Activated CD8-positive, alpha-beta T cell treated with anti-CD3 and anti-CD28 coated beads, Interleukin-2, amount 10 ng/mL, durations not matched to agents 7 days and 5 days (primary cell): ENCODE measurements at regions not wholly inside any gene's neighbourhood (a gene's known extent, or its start where the extent isn't known, plus 50 kb on each side); places are given as distances from the start of the nearest gene placed in this dataset.
"Not testable (repeated sequence)": the region's sequence is repeated elsewhere in the genome, so short reads cannot be mapped to it uniquely, and the experiment has no call there.

ENCODE experiments used
- ATAC-seq: fragments of 150-1000 bp; cut with Tn5 transposase; one replicate; pipeline ENCODE4 v1.10.0; 2021; ENCODE audit warnings: moderate library complexity
- CTCF ChIA-PET: fragments of 350-600 bp; sonication (Branson Sonifier 250); formaldehyde crosslinking; loops from one replicate; lab custom pipeline; 2021; ENCODE audit warnings: antibody characterized with exemption; lab: Charles Lee
- POLR2A ChIA-PET: fragments of 350-600 bp; sonication (Branson Sonifier 250); formaldehyde crosslinking; loops from one replicate; lab custom pipeline; 2021; ENCODE audit warnings: antibody characterized with exemption; lab: Charles Lee
- DNase-seq: peaks from one replicate; pipeline ENCODE4 v3.0.0-alpha.2; 2020
- H3K27ac Mint-ChIP-seq: one replicate; pipeline ENCODE4 v1.8.0; 2021; ENCODE audit warnings: mild to moderate bottlenecking, mixed read lengths
- H3K27me3 Mint-ChIP-seq: one replicate; pipeline ENCODE4 v1.8.0; 2021; ENCODE audit warnings: low read depth, mixed read lengths
- H3K36me3 Mint-ChIP-seq: one replicate; pipeline ENCODE4 v1.8.0; 2021; ENCODE audit warnings: low read depth, mixed read lengths
- H3K4me1 Mint-ChIP-seq: one replicate; pipeline ENCODE4 v1.8.0; 2021; ENCODE audit warnings: low read depth, mixed read lengths
- H3K4me3 Mint-ChIP-seq: one replicate; pipeline ENCODE4 v1.8.0; 2021; ENCODE audit warnings: mild to moderate bottlenecking, mixed read lengths
- H3K9me3 Mint-ChIP-seq: one replicate; pipeline ENCODE4 v1.8.0; 2022; ENCODE audit warnings: mixed read lengths; ENCODE audit not compliant: insufficient read depth

GRCh38 chrX:40243755-40244515 is 146.2 kb upstream of the BCOR start:
- Mint-ChIP-seq H3K27me3 (peaks cover 6% of the 10 kb centered on the region), H3K36me3 (no peaks in the 10 kb centered on the region), H3K4me1 (peaks cover 13% of the 10 kb centered on the region), H3K27ac (no peak overlapping the region), H3K4me3 (no peak overlapping the region), H3K9me3 (no peaks in the 10 kb centered on the region)
- ChIA-PET CTCF (no interaction called here), POLR2A (no interaction called here)
- no peak for DNase-seq
- no peak for ATAC-seq

GRCh38 chrX:40240844-40241243 is 143.1 kb upstream of the BCOR start:
- no peak overlapping the region for H3K27ac Mint-ChIP-seq
- CTCF ChIA-PET = no interaction called here
- no peaks in the 10 kb centered on the region for H3K36me3 Mint-ChIP-seq
- no peak for DNase-seq
- H3K4me1 Mint-ChIP-seq = peaks cover 13% of the 10 kb centered on the region
- ATAC-seq = no peak
- H3K27me3 Mint-ChIP-seq = peaks cover 10% of the 10 kb centered on the region
- no peaks in the 10 kb centered on the region for H3K9me3 Mint-ChIP-seq
- POLR2A ChIA-PET = no interaction called here
- H3K4me3 Mint-ChIP-seq = no peak overlapping the region

DNA sequence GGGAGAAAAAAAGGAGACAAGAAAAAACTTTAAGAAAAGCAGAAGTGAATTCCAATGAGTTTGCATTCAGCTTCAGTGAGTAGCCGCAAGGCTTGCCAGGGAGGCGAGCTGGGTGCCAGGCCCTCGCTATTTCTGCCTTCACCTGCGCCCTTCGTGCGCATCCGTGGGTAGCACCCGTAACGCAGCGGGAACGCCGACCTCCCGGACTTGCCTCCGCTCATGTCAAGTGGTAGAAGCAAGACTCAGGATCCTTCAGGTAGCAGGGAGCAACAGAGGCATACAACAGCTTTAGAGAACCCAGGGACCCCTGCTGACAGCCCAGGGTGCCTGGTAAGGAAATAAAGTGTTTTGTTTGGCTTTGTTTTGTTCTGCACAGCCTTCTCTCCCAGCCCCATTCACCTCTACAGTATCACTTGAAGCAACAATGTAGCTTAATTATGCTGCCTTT is 140.0 kb upstream of the BCOR start:
- DNase-seq = no peak
- Mint-ChIP-seq H3K36me3 (no peaks in the 10 kb centered on the region), H3K4me1 (no peaks in the 10 kb centered on the region), H3K9me3 (no peaks in the 10 kb centered on the region), H3K4me3 (no peak overlapping the region), H3K27ac (no peak overlapping the region), H3K27me3 (peaks cover 4% of the 10 kb centered on the region)
- ChIA-PET POLR2A (interaction anchor here (0.6 kb wide), 1 partner anchor 116 kb away, joined by 3 read pairs; no protein-coding TSS in a partner anchor), CTCF (no interaction called here)
- ATAC-seq = no peak

DNA sequence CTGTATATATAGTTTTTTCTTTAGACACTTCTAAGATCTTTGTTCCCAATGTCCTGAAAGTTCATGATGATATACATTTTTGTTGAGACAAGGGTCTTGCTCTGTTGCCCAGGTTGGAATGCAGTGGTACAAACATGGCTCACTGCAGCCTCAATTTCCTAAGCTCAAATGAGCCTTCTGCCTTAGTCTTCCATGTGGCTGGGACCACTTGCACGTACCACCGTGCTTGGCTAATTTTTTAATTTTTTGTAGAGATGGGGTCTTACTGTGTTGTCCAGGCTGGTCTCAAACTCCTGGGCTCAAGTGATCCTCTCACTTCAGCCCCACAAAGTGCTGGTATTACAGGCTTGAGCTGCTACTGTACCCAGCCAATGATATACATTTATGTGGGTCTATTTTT is 132.9 kb upstream of the BCOR start:
- no peaks in the 10 kb centered on the region for H3K4me1 Mint-ChIP-seq
- no peaks in the 10 kb centered on the region for H3K27me3 Mint-ChIP-seq
- CTCF ChIA-PET = no interaction called here
- no peaks in the 10 kb centered on the region for H3K36me3 Mint-ChIP-seq
- DNase-seq (no peak), ATAC-seq (no peak)
- no peak overlapping the region for H3K4me3 Mint-ChIP-seq
- POLR2A ChIA-PET = no interaction called here
- H3K27ac Mint-ChIP-seq = no peak overlapping the region
- H3K9me3 Mint-ChIP-seq = no peaks in the 10 kb centered on the region

- no peak for DNase-seq
- no peaks in the 10 kb centered on the region for H3K27me3 Mint-ChIP-seq
- no peaks in the 10 kb centered on the region for H3K4me1 Mint-ChIP-seq
- POLR2A ChIA-PET = no interaction called here
- no peaks in the 10 kb centered on the region for H3K9me3 Mint-ChIP-seq
- H3K4me3 Mint-ChIP-seq = no peak overlapping the region
- CTCF ChIA-PET = no interaction called here
- no peak for ATAC-seq
- no peaks in the 10 kb centered on the region for H3K36me3 Mint-ChIP-seq
- H3K27ac Mint-ChIP-seq = no peak overlapping the region
Observed at GRCh38 chrX:40227125-40227524, 129.4 kb upstream of the BCOR start.

DNA sequence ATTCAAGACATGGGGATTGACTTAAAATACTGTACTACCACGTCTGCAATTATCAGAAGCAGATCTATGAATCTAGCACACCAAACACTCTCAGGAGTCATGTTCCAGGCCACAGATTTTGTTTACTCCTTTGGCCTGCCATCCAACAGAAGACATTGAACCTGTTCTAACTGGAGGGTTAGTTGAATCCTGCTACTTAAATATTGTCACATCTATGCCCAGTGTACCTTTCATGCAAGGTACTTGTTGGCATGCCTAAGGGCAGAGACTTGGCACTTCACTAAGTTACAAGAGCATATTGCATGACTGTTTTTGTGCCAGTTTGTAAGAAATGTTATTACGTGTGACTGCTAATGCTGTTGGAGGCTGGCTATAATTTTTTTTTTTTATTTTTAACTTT is 126.9 kb upstream of the BCOR start:
- Mint-ChIP-seq H3K27ac (no peak overlapping the region), H3K4me1 (no peaks in the 10 kb centered on the region), H3K9me3 (no peaks in the 10 kb centered on the region), H3K4me3 (no peak overlapping the region), H3K27me3 (no peaks in the 10 kb centered on the region), H3K36me3 (no peaks in the 10 kb centered on the region)
- ChIA-PET POLR2A (no interaction called here), CTCF (no interaction called here)
- no peak for DNase-seq
- no peak for ATAC-seq

GRCh38 chrX:40222612-40223011 is 124.9 kb upstream of the BCOR start:
- H3K36me3 Mint-ChIP-seq, H3K27me3 Mint-ChIP-seq, ATAC-seq, POLR2A ChIA-PET, H3K4me3 Mint-ChIP-seq, H3K9me3 Mint-ChIP-seq, H3K4me1 Mint-ChIP-seq, H3K27ac Mint-ChIP-seq, DNase-seq, CTCF ChIA-PET: not testable (repeated sequence)

DNA sequence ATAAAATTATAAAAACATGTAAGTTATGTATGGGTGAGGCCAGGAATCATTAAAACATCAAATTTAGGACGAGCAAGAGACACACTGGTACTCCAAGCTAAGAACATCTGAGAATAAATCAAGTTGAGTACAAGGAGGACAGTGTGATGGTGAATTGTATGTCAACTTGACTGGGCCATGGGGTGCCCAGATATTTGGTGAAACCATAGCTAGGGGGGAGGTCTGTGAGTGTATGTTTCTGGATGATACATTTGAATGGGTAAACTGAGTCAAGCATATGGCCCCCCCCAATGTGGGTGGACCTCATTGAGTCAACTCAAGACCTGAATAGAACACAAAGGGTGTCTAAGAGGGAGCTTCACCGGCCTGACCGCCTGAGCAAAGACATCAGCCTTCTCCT is 115.3 kb upstream of the BCOR start:
- H3K27me3 Mint-ChIP-seq = no peaks in the 10 kb centered on the region
- H3K36me3 Mint-ChIP-seq = no peaks in the 10 kb centered on the region
- no peak overlapping the region for H3K4me3 Mint-ChIP-seq
- POLR2A ChIA-PET = interaction anchor here (0.7 kb wide), 1 partner anchor 20 kb away, joined by 3 read pairs; no protein-coding TSS in a partner anchor
- peaks cover 4% of the 10 kb centered on the region for H3K9me3 Mint-ChIP-seq
- ATAC-seq (no peak), DNase-seq (no peak)
- CTCF ChIA-PET = no interaction called here
- peaks cover 9% of the 10 kb centered on the region for H3K4me1 Mint-ChIP-seq
- H3K27ac Mint-ChIP-seq = no peak overlapping the region

- H3K4me1 Mint-ChIP-seq = peaks cover 16% of the 10 kb centered on the region
- no peaks in the 10 kb centered on the region for H3K36me3 Mint-ChIP-seq
- CTCF ChIA-PET = no interaction called here
- H3K9me3 Mint-ChIP-seq = peaks cover 4% of the 10 kb centered on the region
- H3K27me3 Mint-ChIP-seq = no peaks in the 10 kb centered on the region
- no peak overlapping the region for H3K27ac Mint-ChIP-seq
- H3K4me3 Mint-ChIP-seq = no peak overlapping the region
- POLR2A ChIA-PET = no interaction called here
- ATAC-seq = no peak
- DNase-seq = no peak
Observed at GRCh38 chrX:40209951-40210617, 112.3 kb upstream of the BCOR start.

DNA sequence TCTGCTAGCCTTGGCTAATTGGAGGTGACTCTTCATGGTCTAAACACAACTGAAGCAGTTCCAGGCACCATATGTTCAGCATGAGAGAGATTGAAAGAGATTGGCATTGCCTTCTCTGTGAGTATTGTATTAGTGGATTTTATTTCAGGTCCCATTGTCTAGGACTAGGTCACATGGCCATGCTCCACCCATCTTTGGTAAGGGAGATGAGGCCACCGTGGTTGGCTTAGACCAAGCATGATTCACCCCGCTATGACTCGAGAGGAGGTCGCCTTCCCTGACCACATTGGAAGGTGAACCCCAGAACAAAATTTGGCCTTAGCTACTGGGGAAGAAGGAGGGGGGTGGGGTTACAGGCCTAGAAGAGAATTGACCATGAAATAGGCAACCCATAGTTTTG is 109.9 kb upstream of the BCOR start:
- ChIA-PET POLR2A (no interaction called here), CTCF (interaction anchor here (1.8 kb wide), 1 partner anchor 103 kb away, joined by 4 read pairs; no protein-coding TSS in a partner anchor)
- Mint-ChIP-seq H3K36me3 (no peaks in the 10 kb centered on the region), H3K9me3 (no peaks in the 10 kb centered on the region), H3K4me3 (no peak overlapping the region), H3K27me3 (no peaks in the 10 kb centered on the region), H3K27ac (peak overlapping the region; percentile 46), H3K4me1 (peaks cover 22% of the 10 kb centered on the region)
- ATAC-seq (peak; percentile 81), DNase-seq (peak; percentile 58)

DNA sequence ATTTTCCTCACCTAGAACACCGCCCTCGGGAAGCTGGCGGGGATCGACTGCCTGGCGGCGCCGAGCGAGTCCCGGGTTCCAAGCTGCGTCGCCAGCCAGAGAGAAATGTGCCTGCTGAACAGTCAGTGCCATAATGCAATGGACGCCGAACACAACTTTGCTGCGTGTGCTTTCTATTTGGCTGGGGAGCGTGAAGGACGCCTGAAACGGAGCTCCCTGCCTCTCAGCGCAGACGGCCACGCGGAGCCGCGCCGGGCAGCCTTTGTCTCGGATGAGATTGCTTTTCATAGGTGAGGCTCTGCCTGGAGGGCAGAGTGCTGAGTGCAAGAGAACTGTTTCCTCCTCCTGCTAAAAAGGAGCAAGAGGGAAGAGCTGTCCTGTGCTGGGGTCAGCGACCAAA is 107.7 kb upstream of the BCOR start:
- Mint-ChIP-seq H3K27ac (no peak overlapping the region), H3K4me3 (no peak overlapping the region), H3K27me3 (no peaks in the 10 kb centered on the region), H3K4me1 (peaks cover 36% of the 10 kb centered on the region), H3K36me3 (no peaks in the 10 kb centered on the region), H3K9me3 (no peaks in the 10 kb centered on the region)
- DNase-seq (no peak), ATAC-seq (no peak)
- CTCF ChIA-PET = no interaction called here
- POLR2A ChIA-PET = interaction anchor here (1.0 kb wide), 1 partner anchor 29 kb away, joined by 4 read pairs; no protein-coding TSS in a partner anchor

DNA sequence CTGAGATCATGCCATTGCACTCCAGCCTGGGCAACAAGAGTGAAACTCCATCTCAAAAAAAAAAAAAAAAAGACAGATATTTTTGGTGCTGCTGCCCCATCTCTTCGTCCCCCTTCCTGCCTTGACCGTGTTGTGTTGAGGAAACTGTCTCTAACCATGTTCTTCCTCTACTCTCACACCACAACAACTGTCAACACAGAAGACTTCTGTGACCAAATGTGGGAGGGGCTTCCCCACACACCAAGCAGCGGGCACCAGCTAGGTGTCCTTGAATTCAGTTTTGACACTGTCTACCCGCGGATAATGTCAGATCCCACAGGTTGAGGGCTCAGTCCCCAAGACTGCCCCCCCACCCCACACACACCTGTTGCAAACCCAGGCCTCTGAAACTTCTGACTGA is 104.7 kb upstream of the BCOR start:
- no peaks in the 10 kb centered on the region for H3K27me3 Mint-ChIP-seq
- ChIA-PET CTCF (no interaction called here), POLR2A (interaction anchor here (0.7 to 1.0 kb wide), 3 partner anchors 22 to 107 kb away, joined by 3 read pairs; no protein-coding TSS in a partner anchor)
- DNase-seq (peak; percentile 70), ATAC-seq (peak; percentile 54)
- no peaks in the 10 kb centered on the region for H3K36me3 Mint-ChIP-seq
- H3K27ac Mint-ChIP-seq = peak overlapping the region; percentile 92
- H3K4me1 Mint-ChIP-seq = peaks cover 29% of the 10 kb centered on the region
- H3K4me3 Mint-ChIP-seq = peak overlapping the region; percentile 34
- H3K9me3 Mint-ChIP-seq = no peaks in the 10 kb centered on the region
